VCaP (cell line): ENCODE measurements at regions not wholly inside any gene's neighbourhood (a gene's known extent, or its start where the extent isn't known, plus 50 kb on each side); places are given as distances from the start of the nearest gene placed in this dataset.

ENCODE experiments used
- H3K27ac ChIP-seq: fragments of 450-650 bp; 2 replicates; pipeline ENCODE4 v1.5.1; 2017
- CTCF ChIP-seq: fragments of 450-650 bp; conservative IDR thresholded peaks from 2 replicates; pipeline ENCODE4 v1.5.1; 2017; ENCODE audit warnings: mild to moderate bottlenecking, moderate library complexity

GRCh38 chr18:27855486-27855885 lies 321.4 kb downstream of the CDH2 start:
- no peak for TF ChIP-seq CTCF
- H3K27ac ChIP-seq = no peak overlapping the region

GRCh38 chr18:27854631-27855030 lies 322.3 kb downstream of the CDH2 start:
- TF ChIP-seq CTCF = no peak

GRCh38 chr18:27848336-27848735 lies 328.6 kb downstream of the CDH2 start:
- no peak for TF ChIP-seq CTCF
- H3K27ac ChIP-seq = no peak overlapping the region

More at GRCh38 chr18:27854631-27855030, 322.3 kb downstream of the CDH2 start:
- no peak overlapping the region for H3K27ac ChIP-seq

- H3K27ac ChIP-seq = no peak overlapping the region
- no peak for TF ChIP-seq CTCF
Observed at GRCh38 chr18:27847412-27847811, 329.5 kb downstream of the CDH2 start.

- H3K27ac ChIP-seq = no peak overlapping the region
- TF ChIP-seq CTCF = no peak
Observed at GRCh38 chr18:27845897-27846296, 331.0 kb downstream of the CDH2 start.

- no peak overlapping the region for H3K27ac ChIP-seq
Observed at GRCh38 chr18:27843783-27844777, 332.9 kb downstream of the CDH2 start.

GRCh38 chr18:27839141-27839540 lies 337.8 kb downstream of the CDH2 start:
- H3K27ac ChIP-seq = no peak overlapping the region
- no peak for TF ChIP-seq CTCF

More at GRCh38 chr18:27843783-27844777, 332.9 kb downstream of the CDH2 start:
- no peak for TF ChIP-seq CTCF
